GM13976 (cell line): ENCODE measurements at regions not wholly inside any gene's neighbourhood (a gene's known extent, or its start where the extent isn't known, plus 50 kb on each side); places are given as distances from the start of the nearest gene placed in this dataset.
"Not testable (repeated sequence)": the region's sequence is repeated elsewhere in the genome, so short reads cannot be mapped to it uniquely, and the experiment has no call there.

Experiments
- DNase-seq: peaks from one replicate; pipeline ENCODE4 v3.0.0; 2012; ENCODE audit warnings: low spot score
- CTCF ChIP-seq: IDR thresholded peaks from 2 replicates; pipeline ENCODE4 v1.5.1; 2012; ENCODE audit warnings: borderline replicate concordance, mild to moderate bottlenecking; ENCODE audit not compliant: insufficient read depth; ENCODE audit errors: extremely low read depth, missing control alignments, control extremely low read depth
- in situ Hi-C: fragments of 300-500 bp; cut with MboI; formaldehyde crosslinking; loops from one replicate; pipeline ENCODE4 v1.12.0; 2022; ENCODE audit warnings: low sequenced_read_pairs, mixed read lengths, inconsistent platforms; ENCODE audit not compliant: unreplicated experiment

DNA sequence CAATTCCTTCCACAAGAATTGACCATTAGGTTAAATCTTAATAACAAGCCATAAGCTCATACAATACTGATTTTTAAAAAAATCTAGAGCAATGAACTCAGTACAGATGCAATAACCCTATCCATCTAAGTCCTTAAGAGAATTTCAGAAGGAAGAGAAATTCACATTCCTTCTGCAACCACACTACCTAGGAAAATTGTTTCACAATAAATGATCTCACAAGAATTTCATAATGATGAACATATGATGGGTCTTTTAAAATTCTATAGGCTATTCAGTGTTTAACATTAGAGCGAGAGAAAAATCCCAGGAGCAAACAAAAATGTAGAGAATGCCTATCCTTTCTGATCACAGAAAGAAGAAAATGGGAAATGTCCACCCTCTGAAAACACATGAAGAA, 70.0 kb upstream of the MAGI2 start:
- no peak for DNase-seq
- no peak for TF ChIP-seq CTCF
- in situ Hi-C loops: no loop called here

DNA sequence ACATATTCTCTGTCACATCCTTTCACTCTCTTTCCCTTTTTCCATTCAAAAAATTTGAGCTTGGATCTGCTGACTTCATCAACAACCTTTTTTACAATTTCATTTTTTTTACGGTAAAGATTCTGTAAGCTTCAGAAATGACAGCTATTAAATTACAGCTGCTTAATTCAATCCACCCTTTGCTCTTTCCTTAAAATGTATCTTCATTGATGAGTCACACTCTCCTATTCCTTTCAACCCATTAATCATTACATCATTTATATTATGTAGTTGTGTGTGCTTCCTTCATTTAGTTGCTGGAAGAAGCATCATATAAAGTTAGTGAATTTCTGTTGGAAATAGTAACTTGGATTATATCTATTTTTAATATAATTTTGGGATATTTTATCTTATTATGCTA, 67.1 kb upstream of the MAGI2 start:
- in situ Hi-C loops: no loop called here
- no peak for TF ChIP-seq CTCF
- no peak for DNase-seq

DNA sequence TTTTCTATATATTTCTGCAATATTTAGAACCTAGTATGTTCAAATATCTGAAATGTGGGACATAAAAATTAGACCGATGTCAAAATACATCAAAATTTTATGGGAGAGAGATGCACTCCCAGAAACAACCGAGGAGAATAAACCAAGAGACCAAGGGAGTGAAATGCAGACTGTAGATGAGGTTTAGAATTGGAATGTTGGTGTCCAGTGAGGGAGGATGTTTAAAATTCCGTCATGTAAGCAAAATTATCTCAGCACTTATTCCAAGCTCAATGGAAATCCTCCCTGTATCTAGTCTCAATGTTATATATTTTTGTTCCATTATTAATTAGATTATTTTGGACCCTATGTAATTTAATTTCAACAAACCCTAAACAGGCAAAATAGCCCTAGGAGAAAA, 61.9 kb upstream of the MAGI2 start:
- DNase-seq: no peak
- in situ Hi-C loops: no loop called here
- no peak for TF ChIP-seq CTCF

- no peak for DNase-seq
- TF ChIP-seq CTCF: no peak
- in situ Hi-C loops: no loop called here
These were observed 59.8 kb upstream of the MAGI2 start for GRCh38 chr7:79513261-79513660.

DNA sequence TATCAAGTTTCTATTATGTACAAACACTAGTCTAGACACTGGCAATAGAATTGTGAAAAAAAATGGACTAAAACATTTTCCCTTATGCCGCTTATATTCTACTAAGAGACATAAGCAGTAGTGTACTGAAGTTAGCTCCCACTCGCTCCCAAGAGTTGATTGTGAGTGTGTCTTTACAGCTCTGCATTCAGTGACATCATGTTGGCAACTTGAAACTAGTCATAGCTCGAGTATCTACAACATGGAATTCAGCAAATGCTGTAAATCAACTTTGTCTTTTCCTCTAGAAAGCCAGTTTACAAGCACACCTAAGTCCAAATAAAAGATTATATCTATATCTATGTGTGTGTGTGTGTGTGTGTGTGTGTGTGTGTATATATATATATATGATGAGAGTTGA, 58.8 kb upstream of the MAGI2 start:
- in situ Hi-C loops: no loop called here
- no peak for DNase-seq
- TF ChIP-seq CTCF: no peak

- in situ Hi-C loops, DNase-seq: not testable (repeated sequence)
These were observed 57.6 kb upstream of the MAGI2 start for GRCh38 chr7:79511056-79511455.

DNA sequence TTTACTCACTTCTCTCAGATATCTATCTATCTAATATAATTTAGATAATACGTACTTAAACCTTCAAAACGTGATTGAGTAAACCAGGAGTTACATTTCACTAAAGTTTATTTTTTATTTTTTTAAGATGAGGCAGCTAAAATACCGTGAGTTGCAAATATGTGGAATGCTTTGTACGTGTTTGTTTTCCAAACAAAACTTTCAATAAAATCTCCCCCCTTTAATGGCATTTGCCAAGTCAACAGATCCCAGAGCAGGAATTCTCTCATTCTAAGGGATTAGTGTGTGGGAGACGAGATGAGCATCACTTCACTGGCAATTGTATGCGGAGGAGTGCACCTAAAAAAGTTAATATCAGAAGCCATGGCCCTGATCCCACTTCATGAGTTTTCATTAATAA, 53.7 kb upstream of the MAGI2 start:
- no peak for DNase-seq
- no peak for TF ChIP-seq CTCF
- in situ Hi-C loops: no loop called here

GRCh38 chr7:79506481-79506880, 53.0 kb upstream of the MAGI2 start:
- no peak for TF ChIP-seq CTCF
- no peak for DNase-seq
- in situ Hi-C loops: no loop called here
